Head of caudate nucleus (tissue), 42 donors: ENCODE measurements at regions not wholly inside any gene's neighbourhood (a gene's known extent, or its start where the extent isn't known, plus 50 kb on each side); places are given as distances from the start of the nearest gene placed in this dataset.

Source experiments
- DNase-seq, 42 donors: peaks; one replicate each; pipeline versions ENCODE4 v3.0.0 to v3.0.0-alpha.2; 2020 to 2021; ENCODE audit warnings: mixed read lengths in 7 of 42
- intact Hi-C: fragments of 100-400 bp; cut with DNase I; formaldehyde crosslinking; loops from one replicate; pipeline ENCODE4 v1.15.0; 2022

DNA sequence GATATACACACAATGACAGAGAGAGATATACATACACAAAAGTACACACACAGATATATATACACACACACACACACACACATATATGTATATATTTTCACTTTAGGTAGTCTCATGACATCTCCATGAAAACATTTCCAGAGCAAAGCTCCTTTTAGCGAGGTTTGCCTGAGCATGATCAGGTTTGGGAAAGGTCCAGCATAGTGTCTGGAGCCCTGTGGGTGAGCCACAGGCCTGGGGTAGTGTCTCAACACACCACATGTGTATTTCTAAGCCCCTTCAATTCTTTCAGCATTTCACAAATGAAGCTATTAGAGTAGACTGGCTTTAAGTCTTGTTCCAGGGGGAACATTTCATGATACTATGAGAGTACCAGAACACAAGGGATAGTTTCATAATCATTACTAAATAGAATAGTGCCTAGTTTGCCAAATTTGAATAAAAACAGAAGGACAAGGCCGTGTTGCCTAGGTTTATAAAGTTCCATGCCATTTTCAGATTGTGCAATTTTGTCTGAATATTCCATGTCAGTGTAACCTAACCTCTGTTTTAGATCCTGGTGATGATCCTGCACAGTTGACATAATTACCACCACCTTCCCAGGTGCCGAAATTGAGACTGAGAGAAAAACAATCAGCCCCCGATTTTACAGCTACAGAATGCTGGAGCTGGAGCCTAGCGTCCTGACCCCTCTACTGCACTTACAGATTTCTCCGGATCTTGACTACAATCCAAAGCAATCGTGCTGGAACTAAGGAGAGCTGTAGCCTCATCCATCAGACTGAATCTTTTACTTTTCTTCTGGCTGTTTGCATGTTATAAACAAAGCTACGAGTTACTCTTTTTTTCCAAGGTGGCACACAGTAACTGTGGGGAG is 332.7 kb downstream of the CYRIA start:
- peak in 1 of 42 donors; percentile 17 for DNase-seq
- intact Hi-C loops = no loop called here

DNA sequence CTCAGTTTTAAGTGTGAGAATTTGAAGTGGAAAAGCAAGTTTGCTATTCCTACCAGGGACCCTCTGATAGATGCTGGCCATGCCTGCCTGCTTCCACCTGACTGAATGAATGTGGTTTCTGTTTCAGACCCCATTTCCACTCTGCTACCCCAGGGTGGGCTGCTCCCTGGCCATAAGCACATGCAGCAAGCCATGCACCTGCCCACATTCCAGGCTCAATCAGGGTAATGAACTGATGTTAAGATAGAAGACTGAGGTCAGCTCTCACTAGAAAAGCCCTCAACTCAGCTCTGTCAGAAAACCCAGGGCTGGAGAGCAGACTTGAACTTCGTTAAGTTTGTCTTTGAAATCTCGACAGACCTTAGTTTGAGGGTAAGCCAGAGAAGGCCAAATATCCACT is 333.9 kb downstream of the CYRIA start:
- intact Hi-C loops = no loop called here
- DNase-seq = peak in 1 of 42 donors; percentile 16

DNA sequence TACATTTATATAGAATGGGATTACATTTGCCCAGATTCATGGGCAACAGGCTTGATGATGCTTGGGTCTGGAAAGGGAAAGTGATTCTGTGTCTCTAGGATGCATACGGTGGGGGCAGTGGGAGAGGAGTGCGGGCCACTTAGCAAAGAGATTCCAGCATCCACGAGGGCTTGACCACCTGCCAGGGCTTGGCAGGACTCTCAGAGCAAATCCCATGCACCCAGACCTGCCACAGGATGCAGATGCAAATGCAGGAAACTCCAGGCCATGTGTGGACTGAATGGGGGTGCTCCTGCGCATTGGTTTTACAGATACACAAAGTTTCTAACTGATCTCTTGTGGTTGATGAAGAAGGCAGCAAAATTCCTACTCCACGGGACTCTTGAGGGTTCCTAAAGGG is 334.7 kb downstream of the CYRIA start:
- intact Hi-C loops = no loop called here
- DNase-seq = peak in 1 of 42 donors; percentile 12

DNA sequence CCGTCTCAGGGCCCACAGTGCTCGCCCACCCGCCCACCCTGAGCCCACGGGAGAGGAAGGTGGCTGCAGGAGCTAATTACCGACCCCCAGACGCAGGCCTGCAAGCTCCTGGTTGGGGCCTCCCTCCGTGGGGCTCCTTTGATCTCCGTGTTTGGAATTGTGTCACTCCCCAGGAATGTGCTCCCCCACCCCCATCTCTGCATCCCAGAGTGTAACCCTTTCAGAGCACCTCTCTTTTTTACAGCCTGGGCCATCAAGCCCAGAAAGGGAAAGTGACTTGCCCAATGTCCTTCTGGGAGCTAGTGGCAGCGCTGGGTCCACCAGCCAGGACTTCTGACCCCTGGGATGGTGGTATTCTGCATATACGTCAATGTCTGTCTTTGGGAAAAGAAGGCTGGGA is 335.1 kb downstream of the CYRIA start:
- intact Hi-C loops = no loop called here
- DNase-seq = no peak

DNA sequence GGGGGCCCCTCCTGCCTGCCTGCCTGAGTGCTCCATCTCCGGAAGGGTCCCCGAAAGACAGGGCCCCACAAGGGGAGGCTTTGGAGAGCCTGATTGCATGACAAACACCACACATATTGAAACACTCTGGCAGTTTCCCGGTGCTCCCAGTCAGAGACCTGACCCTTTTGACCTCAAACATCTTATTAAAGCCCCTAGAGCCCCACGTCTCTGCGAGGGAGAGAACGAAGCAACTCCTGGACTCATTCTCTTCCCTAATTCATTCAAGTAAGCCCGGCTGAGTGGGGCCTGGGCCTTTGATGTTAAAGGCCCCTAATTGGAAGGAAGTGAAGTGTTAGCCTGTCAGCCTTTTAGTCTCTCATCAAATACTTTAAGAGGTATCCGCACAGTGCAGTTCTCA is 335.6 kb downstream of the CYRIA start:
- intact Hi-C loops = no loop called here
- DNase-seq = no peak

DNA sequence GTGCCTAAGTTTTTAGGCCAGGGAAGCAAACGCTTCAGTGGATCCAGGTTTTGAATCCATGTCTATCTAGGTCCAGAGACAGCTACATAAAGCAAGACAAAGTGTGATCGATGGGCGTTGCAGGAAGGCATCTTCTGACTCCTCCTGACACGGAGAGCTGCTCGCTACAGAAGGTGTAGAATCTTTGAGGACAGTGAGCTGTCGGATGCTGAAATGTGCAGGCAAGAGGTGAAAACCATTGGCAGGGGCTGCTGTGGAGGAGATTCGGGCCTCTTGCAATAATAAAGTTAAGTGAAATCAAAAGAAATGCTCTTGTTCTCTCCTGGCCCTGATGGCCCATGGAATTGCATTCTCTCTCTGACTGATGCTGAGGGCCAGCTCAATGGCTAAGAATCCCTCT is 336.2 kb downstream of the CYRIA start:
- no peak for DNase-seq
- intact Hi-C loops = no loop called here

DNA sequence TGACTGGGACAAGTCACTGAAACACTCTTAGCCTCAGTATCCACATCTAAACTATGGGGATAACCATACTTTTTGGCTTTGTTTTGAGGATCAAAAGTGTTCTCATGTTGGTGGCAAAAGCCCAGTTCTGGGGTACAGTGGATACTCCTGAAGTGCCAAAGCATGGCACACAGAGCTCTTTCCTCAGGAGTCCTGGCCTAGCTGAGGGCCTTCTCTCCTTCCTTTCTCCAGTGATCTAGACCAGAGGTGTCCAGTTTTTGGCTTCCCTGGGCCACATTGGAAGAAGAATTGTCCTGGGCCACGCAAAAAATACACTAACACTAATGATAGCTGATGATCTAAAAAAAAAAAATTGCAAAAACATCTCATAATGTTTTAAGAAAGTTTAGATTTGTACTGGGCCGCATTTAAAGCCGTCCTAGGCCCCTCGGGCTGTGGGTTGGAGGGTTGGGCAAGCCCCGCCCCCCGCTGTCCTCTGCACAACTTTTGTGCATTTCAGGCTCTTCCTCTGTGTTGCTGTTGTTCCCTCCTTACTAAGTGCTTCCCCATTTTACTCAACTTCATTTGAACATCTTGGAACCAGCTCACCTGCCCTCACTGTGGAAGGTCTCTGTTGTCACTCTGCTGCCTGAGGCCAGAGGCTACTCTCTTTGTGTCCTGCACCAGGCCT is 337.0 kb downstream of the CYRIA start:
- intact Hi-C loops = no loop called here
- peak in 1 of 42 donors; percentile 38 for DNase-seq

DNA sequence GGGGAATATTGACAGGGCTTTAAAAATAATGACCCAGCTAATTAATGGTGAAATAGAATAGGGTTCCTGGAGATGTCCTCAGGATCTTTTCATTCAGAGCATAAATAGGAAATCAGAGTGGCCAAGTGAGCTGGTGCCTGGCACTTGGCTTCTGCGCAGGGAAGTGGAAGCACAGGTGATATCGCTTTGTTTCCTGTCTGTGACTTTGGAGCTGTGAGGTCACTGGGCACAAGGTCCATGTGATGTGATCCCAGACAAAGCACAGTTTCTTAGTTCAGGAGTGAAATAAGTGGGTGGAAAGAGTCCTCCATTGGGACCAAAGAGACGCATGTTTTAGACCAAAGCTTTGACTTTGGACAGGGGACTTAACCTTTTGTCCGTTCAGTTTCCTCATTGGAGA is 338.3 kb downstream of the CYRIA start:
- peak in 1 of 42 donors; percentile 32 for DNase-seq
- intact Hi-C loops = no loop called here

DNA sequence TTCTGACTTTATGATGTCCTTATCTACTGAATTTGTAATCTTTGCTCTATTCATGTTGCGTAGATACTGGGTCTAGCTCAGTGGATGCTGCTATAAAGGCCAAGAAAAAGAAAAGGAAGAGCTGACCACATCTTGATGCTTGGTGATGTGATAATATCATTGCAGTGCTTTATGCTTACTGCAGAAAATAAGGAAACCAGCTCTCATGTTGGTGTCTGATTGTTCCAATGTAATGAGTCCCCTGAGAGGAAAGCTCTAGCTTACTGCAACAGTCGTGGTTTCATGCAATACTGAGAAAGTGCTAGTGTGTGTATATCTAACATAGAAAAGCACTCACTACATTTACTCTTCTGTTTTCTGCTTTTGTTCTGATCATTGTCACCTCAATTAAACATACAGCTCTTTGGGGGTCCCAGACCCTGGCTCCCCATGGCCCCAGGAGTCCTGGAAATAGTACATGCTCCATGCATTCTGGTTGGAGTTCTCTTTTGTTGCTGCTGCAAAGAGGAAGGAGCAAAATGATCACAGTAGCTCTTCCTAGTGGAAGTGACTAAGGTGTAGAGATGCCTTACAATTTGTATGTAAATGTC is 338.8 kb downstream of the CYRIA start:
- no peak for DNase-seq
- intact Hi-C loops = no loop called here

DNA sequence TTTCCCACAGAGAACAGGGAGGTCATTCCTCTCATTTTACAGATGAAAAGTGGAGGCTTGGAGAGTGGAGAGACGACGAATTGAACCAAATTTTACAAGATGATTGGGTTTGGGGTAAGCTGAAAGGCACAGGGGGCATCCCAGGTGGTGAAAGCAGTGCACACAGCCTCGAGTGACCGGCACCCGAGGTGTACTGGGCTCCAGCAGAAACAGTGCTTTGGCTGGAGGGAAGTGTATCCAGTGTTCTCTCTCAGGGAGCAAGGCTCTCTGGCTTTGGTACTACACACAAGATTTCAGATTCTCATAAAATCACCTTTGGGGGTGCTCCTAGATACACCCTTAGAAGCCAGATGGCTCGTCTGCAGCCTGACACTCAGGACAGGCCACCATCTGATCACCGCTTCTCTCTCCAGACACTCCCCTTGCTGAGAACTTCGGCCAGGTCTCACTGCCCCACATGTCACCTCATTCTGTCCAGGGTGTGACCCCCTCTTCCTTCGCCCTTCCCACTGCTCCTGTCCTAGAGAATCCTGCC is 339.6 kb downstream of the CYRIA start:
- DNase-seq = peak in 1 of 42 donors; percentile 33

DNA sequence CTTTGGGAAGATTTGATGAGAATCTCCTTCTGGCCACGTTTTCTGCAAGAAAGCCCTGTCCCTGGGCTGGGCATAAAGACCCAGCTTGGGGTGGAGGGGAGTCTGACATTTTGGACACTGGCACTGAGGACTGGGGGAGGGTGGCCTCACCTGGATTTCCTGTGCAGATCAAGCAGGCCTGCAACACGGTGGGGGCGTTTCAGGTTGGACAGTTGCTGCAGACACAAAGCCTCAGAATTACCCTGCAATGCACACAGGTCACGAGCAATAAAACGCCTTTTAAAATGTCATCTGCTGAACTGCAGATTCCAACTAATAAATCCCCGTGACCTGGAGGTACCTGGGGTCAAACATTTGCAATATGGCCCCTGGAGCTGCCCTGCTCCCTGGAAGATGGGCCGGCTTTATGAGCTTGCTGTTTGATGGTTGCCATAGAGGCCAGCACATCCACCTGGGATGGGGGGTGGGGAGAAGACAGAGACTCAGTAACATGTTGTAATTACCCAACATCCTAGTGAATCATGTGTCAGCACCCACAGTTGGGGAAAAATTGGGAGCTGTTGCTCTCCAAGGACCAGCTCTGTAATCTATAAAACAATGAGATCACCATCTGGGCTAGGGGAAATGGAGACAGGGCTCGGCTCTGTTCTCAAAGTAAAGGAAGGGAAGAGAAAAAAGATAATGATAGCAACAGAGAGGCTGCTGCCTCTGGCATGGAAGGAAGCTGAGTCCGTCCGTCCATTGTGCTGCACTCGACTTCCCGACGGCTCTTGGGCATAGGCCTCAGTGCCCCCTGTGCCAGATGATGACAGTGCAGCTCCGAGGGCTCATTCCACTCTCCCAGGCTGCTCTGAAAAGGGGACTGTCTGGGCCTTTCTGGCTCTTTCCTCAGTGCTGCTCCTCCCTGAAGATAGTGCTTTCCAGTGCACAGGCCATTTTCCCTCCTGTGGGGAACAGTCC is 340.3 kb downstream of the CYRIA start:
- intact Hi-C loops = no loop called here
- DNase-seq = peak in 8 of 42 donors; percentile 15 to 46 (median 34)

More for the DNA sequence above, 339.6 kb downstream of the CYRIA start:
- intact Hi-C loops = no loop called here

DNA sequence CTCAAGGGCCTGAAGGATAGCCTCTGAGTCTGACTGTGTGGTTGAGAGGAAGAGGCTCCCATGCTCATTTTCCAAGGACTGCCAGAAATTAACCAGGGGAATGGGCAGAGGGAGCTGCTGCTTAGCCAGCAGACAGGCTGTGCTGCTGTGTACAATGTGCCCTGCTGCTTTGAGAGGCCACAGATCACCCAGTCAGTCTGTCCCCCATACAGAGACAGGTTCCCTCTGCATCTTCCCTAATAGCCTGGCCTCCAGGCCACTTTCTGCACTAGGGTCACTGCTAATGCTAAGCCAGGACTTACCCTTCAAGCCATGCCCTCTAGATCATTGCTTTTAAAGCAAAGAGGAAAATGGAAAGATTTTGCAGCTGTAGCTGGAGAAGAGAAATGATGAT is 341.1 kb downstream of the CYRIA start:
- intact Hi-C loops = loop anchor here (5.0 kb wide), 1 partner anchor 252 kb away; no protein-coding TSS in a partner anchor
- DNase-seq = no peak

DNA sequence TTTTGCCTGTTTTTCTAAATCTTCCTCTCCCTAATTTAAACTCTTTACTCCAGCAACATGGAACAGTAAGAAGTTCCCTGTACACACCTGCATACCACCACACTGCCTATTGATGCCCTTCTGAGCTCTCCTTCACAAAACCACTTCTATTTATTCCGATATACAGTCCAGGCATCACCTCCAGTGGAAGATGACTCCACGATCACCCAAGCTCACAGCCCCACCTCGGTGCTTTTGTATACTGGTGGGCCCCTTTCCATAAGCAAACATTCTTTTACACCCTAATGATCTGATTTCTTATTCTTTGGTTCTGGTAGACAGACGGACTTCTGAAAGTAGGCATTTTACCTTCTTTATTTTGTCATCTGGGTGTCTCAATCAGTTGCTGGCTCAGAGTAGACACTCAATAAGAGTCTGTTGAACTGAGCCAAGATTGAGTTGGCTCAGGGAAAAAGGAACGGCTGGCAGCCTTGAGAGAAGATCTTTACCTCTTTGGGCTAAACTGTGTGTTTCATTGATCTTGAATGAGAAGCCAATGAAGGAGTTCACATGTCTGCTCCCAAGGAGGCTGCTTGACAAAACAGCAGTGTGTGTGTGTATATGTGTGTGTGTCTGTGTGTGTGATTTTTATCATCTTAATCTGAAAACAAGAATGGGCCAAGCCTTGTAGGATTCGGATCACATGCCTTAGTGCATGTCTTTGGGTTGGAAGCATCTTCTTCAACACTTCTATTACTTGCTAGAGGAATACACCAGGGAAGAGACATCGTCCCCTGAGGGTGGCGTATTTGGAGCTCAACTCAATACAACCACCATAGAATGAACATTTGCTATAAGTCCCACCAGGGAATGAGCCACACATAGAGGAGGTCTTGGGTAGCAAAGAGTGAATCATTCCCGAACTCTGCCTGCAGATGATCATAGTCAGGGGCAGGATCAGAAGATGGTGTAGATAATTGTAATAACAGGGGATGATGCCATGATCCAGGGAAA is 341.8 kb downstream of the CYRIA start:
- DNase-seq = peak in 1 of 42 donors; percentile 45
- intact Hi-C loops = loop anchor here (5.0 kb wide), 1 partner anchor 252 kb away; no protein-coding TSS in a partner anchor

DNA sequence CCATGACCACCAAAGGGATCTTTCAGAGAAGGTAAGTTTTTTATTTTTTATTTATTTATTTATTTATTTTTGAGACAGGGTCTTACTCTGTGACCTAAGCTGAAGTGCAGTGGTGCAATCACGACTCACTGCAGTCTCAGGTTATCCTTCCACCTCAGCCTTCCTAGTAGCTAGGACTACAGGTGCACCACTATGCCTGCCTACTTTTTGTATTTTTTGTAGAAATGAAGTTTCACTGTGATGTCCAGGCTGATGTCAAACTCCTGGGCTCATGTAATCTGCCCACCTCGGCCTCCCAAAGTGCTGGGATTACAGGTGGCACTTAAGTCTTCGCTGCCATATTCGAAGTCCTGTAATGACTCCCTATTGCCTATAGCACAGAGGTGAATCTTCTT is 342.5 kb downstream of the CYRIA start:
- DNase-seq = no peak
- intact Hi-C loops = loop anchor here (5.0 kb wide), 1 partner anchor 251 kb away; no protein-coding TSS in a partner anchor

DNA sequence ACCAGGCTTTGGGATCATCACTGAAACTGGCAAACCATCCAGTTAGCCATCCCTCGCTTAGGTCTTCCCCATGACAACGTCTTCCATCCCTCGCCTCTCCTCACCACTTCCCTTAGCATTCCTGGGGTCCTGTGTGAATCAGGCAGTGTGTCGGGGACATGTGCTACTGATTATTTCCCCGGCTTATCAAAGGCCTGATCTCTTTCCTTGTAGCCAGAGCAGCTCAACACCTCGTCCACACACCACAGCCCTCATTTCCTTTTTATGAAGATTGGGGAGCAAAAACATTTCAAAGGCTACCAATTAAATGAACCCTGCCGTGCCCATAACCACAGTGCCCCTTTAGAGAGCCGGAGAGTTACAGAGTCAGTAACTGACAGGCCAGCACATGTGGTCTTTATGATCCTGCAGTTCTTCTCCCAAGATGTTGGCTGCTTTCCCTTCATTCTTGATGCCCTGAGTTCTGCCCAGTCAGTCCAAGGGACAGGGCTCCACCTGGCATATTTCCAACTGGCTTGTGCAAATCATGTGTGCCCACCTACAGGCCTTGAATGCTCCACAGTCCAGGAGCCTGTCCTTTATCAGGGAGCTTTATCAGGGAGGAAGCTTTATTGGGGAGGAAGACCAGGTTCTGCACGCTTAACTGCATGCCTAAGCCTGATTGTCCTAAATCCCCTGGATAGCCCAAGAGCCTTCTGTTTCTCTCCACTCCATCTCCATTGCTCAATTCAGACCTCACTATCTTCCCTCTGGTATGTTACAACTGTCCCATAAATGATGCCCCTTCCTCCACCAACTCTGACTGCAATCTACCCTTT is 343.1 kb downstream of the CYRIA start:
- intact Hi-C loops = loop anchor here (5.0 kb wide), 1 partner anchor 250 kb away; no protein-coding TSS in a partner anchor

DNA sequence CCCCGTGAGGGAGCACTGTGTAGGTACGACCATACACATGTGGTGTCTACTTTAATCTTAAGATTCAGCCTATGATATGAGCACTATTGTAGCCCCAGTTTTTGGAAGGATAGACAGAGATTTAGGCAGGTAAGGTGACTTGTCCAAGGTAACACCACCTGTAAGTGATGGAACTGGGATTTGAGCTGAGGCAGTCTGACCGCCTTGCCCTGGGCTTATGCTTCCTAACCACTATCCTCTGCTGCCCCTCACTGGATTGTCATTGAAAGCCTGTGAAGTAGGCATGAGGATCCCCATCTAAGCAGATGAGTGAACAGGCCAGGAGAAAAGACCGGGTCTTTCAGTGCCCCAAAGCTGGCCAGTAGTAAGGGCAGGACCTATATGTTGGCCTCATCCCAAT is 343.8 kb downstream of the CYRIA start:
- DNase-seq = peak in 22 of 42 donors; percentile 19 to 75 (median 42)
- intact Hi-C loops = loop anchor here (5.0 kb wide), 1 partner anchor 250 kb away; no protein-coding TSS in a partner anchor

More for the DNA sequence above, 343.1 kb downstream of the CYRIA start:
- DNase-seq = no peak
